PC-3 (cell line): ENCODE measurements at regions not wholly inside any gene's neighbourhood (a gene's known extent, or its start where the extent isn't known, plus 50 kb on each side); places are given as distances from the start of the nearest gene placed in this dataset.

Experiments
- ATAC-seq: fragments of 200-7000 bp; cut with Tn5 transposase; 2 replicates; pipeline ENCODE4 v1.9.1; 2020; ENCODE audit warnings: mild to moderate bottlenecking, moderate library complexity
- BruUV-seq: library from RNA; stranded (reverse); fragments of 400-500 nt; replicated peaks from 2 replicates; lab custom pipeline; 2021; lab: Mats Ljungman, UMichigan
- CTCF ChIA-PET: fragments of 300-600 bp; sonication (Branson Sonifier 250); formaldehyde crosslinking; loops from one replicate; lab custom pipeline; 2022; ENCODE audit warnings: antibody characterized with exemption; lab: Charles Lee
- POLR2A ChIA-PET: fragments of 300-600 bp; sonication (Branson Sonifier 250); formaldehyde crosslinking; loops from one replicate; lab custom pipeline; 2022; ENCODE audit warnings: antibody characterized with exemption; ENCODE audit not compliant: unreplicated experiment; lab: Charles Lee
- DNase-seq: peaks from one replicate; pipeline ENCODE4 v3.0.0-alpha.2; 2015
- H2AFZ ChIP-seq: fragments of 300-600 bp; sonication (generic); 2 replicates; pipeline ENCODE4 v1.6.0; 2016; ENCODE audit warnings: antibody characterized with exemption, low read length
- H3F3A ChIP-seq: fragments of 300-600 bp; sonication (generic); one replicate; pipeline ENCODE4 v1.6.0; 2017; ENCODE audit warnings: antibody characterized with exemption, low read length, control low read depth, mild to moderate bottlenecking; ENCODE audit not compliant: unreplicated experiment
- H3K27ac ChIP-seq: fragments of 300-600 bp; sonication (generic); 2 replicates; pipeline ENCODE4 v1.5.1; 2016; ENCODE audit warnings: mild to moderate bottlenecking, low read length
- H3K27me3 ChIP-seq: fragments of 300-600 bp; sonication (generic); 2 replicates; pipeline ENCODE4 v1.6.1; 2016; ENCODE audit warnings: low read length, mixed read lengths
- H3K36me3 ChIP-seq: fragments of 300-600 bp; sonication (generic); 2 replicates; pipeline ENCODE4 v1.6.1; 2016; ENCODE audit warnings: low read depth, mixed run types, low read length, mixed read lengths
- H3K4me1 ChIP-seq: fragments of 300-600 bp; sonication (generic); 2 replicates; pipeline ENCODE4 v1.5.1; 2016; ENCODE audit warnings: low read length; ENCODE audit not compliant: insufficient read depth
- H3K4me2 ChIP-seq: fragments of 300-600 bp; sonication (generic); 2 replicates; pipeline ENCODE4 v1.6.0; 2016; ENCODE audit warnings: low read length
- H3K4me3 ChIP-seq: fragments of 300-600 bp; sonication (generic); 2 replicates; pipeline ENCODE4 v1.5.1; 2016; ENCODE audit warnings: mild to moderate bottlenecking, low read length, mixed read lengths
- H3K79me2 ChIP-seq: fragments of 300-600 bp; sonication (generic); 2 replicates; pipeline ENCODE4 v1.6.1; 2017; ENCODE audit warnings: low read length, mixed read lengths
- H3K9ac ChIP-seq: fragments of 300-600 bp; sonication (generic); 2 replicates; pipeline ENCODE4 v1.6.0; 2016; ENCODE audit warnings: mild to moderate bottlenecking, low read length
- H3K9me2 ChIP-seq: fragments of 300-600 bp; sonication (generic); replicated peaks from 2 replicates; pipeline ENCODE4 v1.6.1; 2016; ENCODE audit warnings: mixed run types, low read length, mixed read lengths
- H3K9me3 ChIP-seq: fragments of 300-600 bp; sonication (generic); 2 replicates; pipeline ENCODE4 v1.6.1; 2016; ENCODE audit warnings: low read length, mixed read lengths
- H4K20me1 ChIP-seq: fragments of 300-600 bp; sonication (generic); 2 replicates; pipeline ENCODE4 v1.6.1; 2016; ENCODE audit warnings: low read length, mixed read lengths
- EZH2 ChIP-seq: fragments of 300-600 bp; sonication (generic); IDR thresholded peaks from one replicate; pipeline ENCODE4 v1.6.1; 2017; ENCODE audit warnings: antibody characterized with exemption, mild to moderate bottlenecking, low read length; ENCODE audit not compliant: unreplicated experiment
- EZH2phosphoT487 ChIP-seq: fragments of 300-600 bp; sonication (generic); IDR thresholded peaks from 2 replicates; pipeline ENCODE4 v1.6.1; 2018; ENCODE audit warnings: mild to moderate bottlenecking, antibody characterized with exemption, low read length, borderline replicate concordance
- intact Hi-C: fragments of 100-400 bp; cut with micrococcal nuclease; formaldehyde crosslinking; loops from 2 replicates; pipeline ENCODE4 v1.9.0; 2023
- TF ChIP-seq, protein P1 (sequence below): fragments of 300-600 bp; sonication (generic); conservative IDR thresholded peaks from 2 replicates; pipeline ENCODE4 v1.5.1; 2017; ENCODE audit warnings: antibody characterized with exemption, low read depth, mild to moderate bottlenecking, low read length

DNA sequence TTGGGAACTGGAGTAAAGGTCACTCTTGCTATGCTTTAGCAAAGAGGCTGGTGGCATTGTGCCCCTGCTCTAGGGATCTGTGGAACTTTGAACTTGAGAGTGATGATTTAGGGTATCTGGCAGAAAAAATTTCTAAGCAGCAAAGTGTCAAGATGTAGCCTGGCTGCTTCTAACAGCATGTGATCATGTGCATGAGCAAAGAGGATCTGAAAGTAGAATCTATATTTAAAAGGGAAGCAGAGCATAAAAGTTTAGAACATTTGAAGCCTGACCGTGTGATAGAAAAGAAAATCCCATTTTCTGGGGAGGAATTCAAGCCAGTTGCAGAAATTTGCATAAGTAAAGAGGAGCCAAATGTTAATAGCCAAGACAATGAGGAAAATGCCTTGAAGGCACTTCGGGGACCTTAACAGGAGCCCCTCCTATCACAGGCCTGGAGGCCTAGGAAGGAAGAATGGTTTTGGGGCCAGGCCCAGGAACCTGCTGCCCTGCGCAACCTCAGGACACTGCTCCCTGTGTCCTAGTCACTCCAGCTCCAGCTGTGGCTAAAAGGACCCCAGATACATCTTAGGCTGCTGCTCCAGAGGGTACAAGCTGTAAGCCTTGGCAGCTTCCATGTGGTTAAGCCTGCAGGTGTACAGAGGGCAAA, 212.2 kb upstream of the LINGO1 start:
- no peak overlapping the region for H2AFZ ChIP-seq
- no peak overlapping the region for H3K4me2 ChIP-seq
- TF ChIP-seq EZH2phosphoT487 (no peak), EZH2 (no peak)
- TF ChIP-seq, protein P1, sequence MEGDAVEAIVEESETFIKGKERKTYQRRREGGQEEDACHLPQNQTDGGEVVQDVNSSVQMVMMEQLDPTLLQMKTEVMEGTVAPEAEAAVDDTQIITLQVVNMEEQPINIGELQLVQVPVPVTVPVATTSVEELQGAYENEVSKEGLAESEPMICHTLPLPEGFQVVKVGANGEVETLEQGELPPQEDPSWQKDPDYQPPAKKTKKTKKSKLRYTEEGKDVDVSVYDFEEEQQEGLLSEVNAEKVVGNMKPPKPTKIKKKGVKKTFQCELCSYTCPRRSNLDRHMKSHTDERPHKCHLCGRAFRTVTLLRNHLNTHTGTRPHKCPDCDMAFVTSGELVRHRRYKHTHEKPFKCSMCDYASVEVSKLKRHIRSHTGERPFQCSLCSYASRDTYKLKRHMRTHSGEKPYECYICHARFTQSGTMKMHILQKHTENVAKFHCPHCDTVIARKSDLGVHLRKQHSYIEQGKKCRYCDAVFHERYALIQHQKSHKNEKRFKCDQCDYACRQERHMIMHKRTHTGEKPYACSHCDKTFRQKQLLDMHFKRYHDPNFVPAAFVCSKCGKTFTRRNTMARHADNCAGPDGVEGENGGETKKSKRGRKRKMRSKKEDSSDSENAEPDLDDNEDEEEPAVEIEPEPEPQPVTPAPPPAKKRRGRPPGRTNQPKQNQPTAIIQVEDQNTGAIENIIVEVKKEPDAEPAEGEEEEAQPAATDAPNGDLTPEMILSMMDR: no peak
- BruUV-seq: no TSS peak
- DNase-seq (no peak), ATAC-seq (no peak)
- no peaks in the 10 kb centered on the region for H3K9me2 ChIP-seq
- H3K79me2 ChIP-seq: no peaks in the 10 kb centered on the region
- no peaks in the 10 kb centered on the region for H3F3A ChIP-seq
- no peak overlapping the region for H3K4me3 ChIP-seq
- ChIA-PET CTCF (no interaction called here), POLR2A (no interaction called here)
- peaks cover 27% of the 10 kb centered on the region for H3K27me3 ChIP-seq
- H3K9ac ChIP-seq: no peak overlapping the region
- intact Hi-C loops: no loop called here
- no peaks in the 10 kb centered on the region for H3K36me3 ChIP-seq
- peaks cover 14% of the 10 kb centered on the region for H3K4me1 ChIP-seq
- H3K27ac ChIP-seq: no peak overlapping the region
- no peaks in the 10 kb centered on the region for H4K20me1 ChIP-seq
- no peaks in the 10 kb centered on the region for H3K9me3 ChIP-seq

DNA sequence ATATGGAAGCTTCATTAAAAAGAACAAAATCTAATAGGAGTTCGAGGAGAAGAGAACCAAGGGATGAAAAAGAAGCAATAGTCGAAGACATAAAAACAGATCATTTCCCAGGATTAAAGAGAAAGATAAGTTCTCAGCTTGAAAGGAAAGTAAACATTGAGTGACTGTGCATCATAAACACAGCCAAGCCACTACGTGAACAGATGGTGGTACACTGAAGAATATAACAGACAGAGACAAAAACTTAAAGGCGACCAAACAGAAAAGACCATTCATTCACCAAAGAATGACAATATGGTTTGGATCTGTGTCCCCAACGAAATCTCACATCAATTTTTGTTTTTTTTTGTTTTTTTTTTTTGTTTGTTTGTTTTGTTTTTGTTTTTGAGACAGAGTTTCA, 210.8 kb upstream of the LINGO1 start:
- ATAC-seq: no peak
- no peak overlapping the region for H3K27ac ChIP-seq
- H3K27me3 ChIP-seq: peaks cover 28% of the 10 kb centered on the region
- H4K20me1 ChIP-seq: no peaks in the 10 kb centered on the region
- no peak overlapping the region for H2AFZ ChIP-seq
- peak; percentile 11 for DNase-seq
- H3K4me3 ChIP-seq: no peak overlapping the region
- peaks cover 14% of the 10 kb centered on the region for H3K4me1 ChIP-seq
- no peak overlapping the region for H3K4me2 ChIP-seq
- H3K79me2 ChIP-seq: no peaks in the 10 kb centered on the region
- H3K9ac ChIP-seq: no peak overlapping the region
- no peaks in the 10 kb centered on the region for H3F3A ChIP-seq
- TF ChIP-seq, protein P1: no peak
- TF ChIP-seq EZH2: no peak
- no peak for TF ChIP-seq EZH2phosphoT487
- CTCF ChIA-PET: no interaction called here
- no TSS peak for BruUV-seq
- H3K36me3 ChIP-seq: no peaks in the 10 kb centered on the region
- intact Hi-C loops: no loop called here
- no peaks in the 10 kb centered on the region for H3K9me2 ChIP-seq
- H3K9me3 ChIP-seq: no peaks in the 10 kb centered on the region
- POLR2A ChIA-PET: interaction anchor here (0.6 kb wide), 1 partner anchor 455 kb away, joined by 7 read pairs; no protein-coding TSS in a partner anchor
